ENCODE measurements at regions not wholly inside any gene's neighbourhood (a gene's known extent, or its start where the extent isn't known, plus 50 kb on each side); places are given as distances from the start of the nearest gene placed in this dataset.

DNA sequence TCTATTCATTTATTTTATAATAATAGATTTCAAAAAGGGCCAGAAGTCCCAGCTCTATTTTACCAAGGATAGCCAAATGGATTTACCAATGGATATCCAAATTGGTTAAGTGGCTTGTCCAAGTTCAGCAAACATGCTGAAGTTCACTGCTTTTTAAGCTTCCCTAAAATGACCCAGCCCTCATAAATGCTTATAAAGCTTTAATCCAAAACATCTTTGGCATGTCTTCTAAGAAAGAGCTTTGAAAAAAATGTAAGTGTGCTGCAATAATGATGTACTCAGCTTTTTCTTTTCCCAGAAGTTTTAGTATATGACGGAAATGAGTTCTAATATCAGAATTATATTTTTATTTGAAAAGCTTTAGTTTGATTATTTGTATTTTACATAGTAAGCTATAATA is 451.5 kb upstream of the ADAMTS5 start:
- H3K4me3 ChIP-seq (ENCODE audit: low read depth, low read length): no peak overlapping the region
- DNase-seq (ENCODE audit: low read depth): no peak
- TF ChIP-seq POLR2A (IDR thresholded peaks at IDR 0.05; ENCODE audit: extremely low read depth, insufficient read length): no peak
- TF ChIP-seq, protein P1, sequence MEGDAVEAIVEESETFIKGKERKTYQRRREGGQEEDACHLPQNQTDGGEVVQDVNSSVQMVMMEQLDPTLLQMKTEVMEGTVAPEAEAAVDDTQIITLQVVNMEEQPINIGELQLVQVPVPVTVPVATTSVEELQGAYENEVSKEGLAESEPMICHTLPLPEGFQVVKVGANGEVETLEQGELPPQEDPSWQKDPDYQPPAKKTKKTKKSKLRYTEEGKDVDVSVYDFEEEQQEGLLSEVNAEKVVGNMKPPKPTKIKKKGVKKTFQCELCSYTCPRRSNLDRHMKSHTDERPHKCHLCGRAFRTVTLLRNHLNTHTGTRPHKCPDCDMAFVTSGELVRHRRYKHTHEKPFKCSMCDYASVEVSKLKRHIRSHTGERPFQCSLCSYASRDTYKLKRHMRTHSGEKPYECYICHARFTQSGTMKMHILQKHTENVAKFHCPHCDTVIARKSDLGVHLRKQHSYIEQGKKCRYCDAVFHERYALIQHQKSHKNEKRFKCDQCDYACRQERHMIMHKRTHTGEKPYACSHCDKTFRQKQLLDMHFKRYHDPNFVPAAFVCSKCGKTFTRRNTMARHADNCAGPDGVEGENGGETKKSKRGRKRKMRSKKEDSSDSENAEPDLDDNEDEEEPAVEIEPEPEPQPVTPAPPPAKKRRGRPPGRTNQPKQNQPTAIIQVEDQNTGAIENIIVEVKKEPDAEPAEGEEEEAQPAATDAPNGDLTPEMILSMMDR (IDR thresholded peaks at IDR 0.05; ENCODE audit: low read depth, low read length): no peak

GRCh38 chr21:27412530-27412929 is 445.6 kb upstream of the ADAMTS5 start:
- no peak overlapping the region for H3K4me3 ChIP-seq (ENCODE audit: low read depth, low read length)
- TF ChIP-seq MYC (IDR thresholded peaks at IDR 0.05; ENCODE audit: low read depth, low read length): no peak
- TF ChIP-seq, protein P1 (IDR thresholded peaks at IDR 0.05; ENCODE audit: low read depth, low read length): no peak
- no peak for TF ChIP-seq POLR2A (IDR thresholded peaks at IDR 0.05; ENCODE audit: extremely low read depth, insufficient read length)
- TF ChIP-seq MAX (IDR thresholded peaks at IDR 0.05; ENCODE audit: low read depth, low read length): no peak
- no peak for DNase-seq (ENCODE audit: low read depth)

GRCh38 chr21:27408826-27409225 is 441.9 kb upstream of the ADAMTS5 start:
- TF ChIP-seq, protein P1 (IDR thresholded peaks at IDR 0.05; ENCODE audit: low read depth, low read length): no peak
- no peak for TF ChIP-seq MYC (IDR thresholded peaks at IDR 0.05; ENCODE audit: low read depth, low read length)
- TF ChIP-seq MAX (IDR thresholded peaks at IDR 0.05; ENCODE audit: low read depth, low read length): no peak
- no peak overlapping the region for H3K4me3 ChIP-seq (ENCODE audit: low read depth, low read length)
- no peak for DNase-seq (ENCODE audit: low read depth)

DNA sequence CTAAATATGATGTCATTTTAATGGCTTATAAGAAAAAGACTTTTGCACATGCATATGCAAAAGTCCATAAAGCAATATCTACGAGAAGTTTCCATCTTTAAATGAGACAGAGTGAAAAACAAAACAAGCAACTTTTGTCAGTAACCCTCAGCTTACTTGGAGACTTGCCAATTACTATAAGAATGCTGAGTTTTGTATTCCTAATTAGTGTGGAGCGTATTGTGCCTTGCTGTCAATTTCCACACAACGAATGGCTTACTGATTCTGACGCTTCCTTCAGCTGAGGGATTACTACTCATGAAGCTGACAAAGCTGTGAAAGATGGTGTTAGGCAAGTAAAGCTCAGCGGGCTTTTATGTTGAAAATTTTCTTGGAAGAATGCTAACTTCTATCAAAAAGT is 440.4 kb upstream of the ADAMTS5 start:
- H3K4me3 ChIP-seq (ENCODE audit: low read depth, low read length): no peak overlapping the region
- no peak for DNase-seq (ENCODE audit: low read depth)
- TF ChIP-seq, protein P1 (IDR thresholded peaks at IDR 0.05; ENCODE audit: low read depth, low read length): no peak
- TF ChIP-seq POLR2A (IDR thresholded peaks at IDR 0.05; ENCODE audit: extremely low read depth, insufficient read length) (no peak), MAX (IDR thresholded peaks at IDR 0.05; ENCODE audit: low read depth, low read length) (no peak), MYC (IDR thresholded peaks at IDR 0.05; ENCODE audit: low read depth, low read length) (no peak)

- no peak for DNase-seq (ENCODE audit: low read depth)
- TF ChIP-seq MYC (IDR thresholded peaks at IDR 0.05; ENCODE audit: low read depth, low read length): no peak
- TF ChIP-seq, protein P1 (IDR thresholded peaks at IDR 0.05; ENCODE audit: low read depth, low read length): no peak
- no peak for TF ChIP-seq MAX (IDR thresholded peaks at IDR 0.05; ENCODE audit: low read depth, low read length)
- TF ChIP-seq POLR2A (IDR thresholded peaks at IDR 0.05; ENCODE audit: extremely low read depth, insufficient read length): no peak
- H3K4me3 ChIP-seq (ENCODE audit: low read depth, low read length): no peak overlapping the region
Measured at GRCh38 chr21:27406300-27407009, 439.6 kb upstream of the ADAMTS5 start.

- DNase-seq (ENCODE audit: low read depth): no peak
- H3K4me3 ChIP-seq (ENCODE audit: low read depth, low read length): no peak overlapping the region
- TF ChIP-seq, protein P1 (IDR thresholded peaks at IDR 0.05; ENCODE audit: low read depth, low read length): no peak
- TF ChIP-seq POLR2A (IDR thresholded peaks at IDR 0.05; ENCODE audit: extremely low read depth, insufficient read length) (no peak), MAX (IDR thresholded peaks at IDR 0.05; ENCODE audit: low read depth, low read length) (no peak), MYC (IDR thresholded peaks at IDR 0.05; ENCODE audit: low read depth, low read length) (no peak)
Measured at GRCh38 chr21:27403011-27403410, 436.1 kb upstream of the ADAMTS5 start.

Measured in NB4 (cell line).